Fibroblast of lung (primary cell): ENCODE measurements at regions not wholly inside any gene's neighbourhood (a gene's known extent, or its start where the extent isn't known, plus 50 kb on each side); places are given as distances from the start of the nearest gene placed in this dataset.

Experiments
- DNase-seq, 2 donors: peaks; one replicate each; pipeline versions ENCODE4 v3.0.0 to v3.0.0-alpha.2; 2010; ENCODE audit warnings: low read depth in 2 of 2
- H2AFZ ChIP-seq: 2 replicates; pipeline ENCODE4 v1.5.1; 2012; ENCODE audit warnings: low read length, control low read depth, inconsistent platforms
- H3K27ac ChIP-seq: 2 replicates; pipeline ENCODE4 v1.5.1; 2011; ENCODE audit warnings: low read length, control low read depth; ENCODE audit not compliant: insufficient read depth
- H3K27me3 ChIP-seq: 2 replicates; pipeline ENCODE4 v1.5.1; 2011; ENCODE audit warnings: mild to moderate bottlenecking, low read length; ENCODE audit not compliant: control insufficient read depth, insufficient read depth
- H3K36me3 ChIP-seq: 2 replicates; pipeline ENCODE4 v1.5.1; 2011; ENCODE audit warnings: low read length; ENCODE audit not compliant: control insufficient read depth, insufficient read depth
- H3K4me1 ChIP-seq: 2 replicates; pipeline ENCODE4 v1.5.1; 2011; ENCODE audit warnings: low read length; ENCODE audit not compliant: control insufficient read depth, insufficient read depth; ENCODE audit errors: extremely low read depth
- H3K4me2 ChIP-seq: 2 replicates; pipeline ENCODE4 v1.5.1; 2011; ENCODE audit warnings: low read length, control low read depth; ENCODE audit not compliant: insufficient read depth; ENCODE audit errors: extremely low read depth
- H3K4me3 ChIP-seq, 4 experiments: fragments of 200-600 bp in 1 of 4; sonication (generic) in 1 of 4; replicated peaks in 1 of 4; 2 replicates each; pipeline ENCODE4 v1.5.1; 2011 to 2016; ENCODE audit warnings: low read length in 4 of 4, low read depth in 3 of 4, mild to moderate bottlenecking in 3 of 4, control low read depth in 2 of 4, inconsistent platforms in 1 of 4, mixed read lengths in 1 of 4; ENCODE audit not compliant: insufficient read depth in 1 of 4; ENCODE audit errors: control extremely low read depth in 1 of 4
- H3K79me2 ChIP-seq: 2 replicates; pipeline ENCODE4 v1.5.1; 2012; ENCODE audit warnings: mild to moderate bottlenecking, low read length, inconsistent platforms; ENCODE audit not compliant: control insufficient read depth, insufficient read depth
- H3K9ac ChIP-seq: 2 replicates; pipeline ENCODE4 v1.5.1; 2011; ENCODE audit warnings: mild to moderate bottlenecking, low read length, control low read depth; ENCODE audit not compliant: insufficient read depth
- H3K9me3 ChIP-seq: 2 replicates; pipeline ENCODE4 v1.5.1; 2012; ENCODE audit warnings: low read depth, low read length; ENCODE audit not compliant: control insufficient read depth, insufficient read depth
- H4K20me1 ChIP-seq: 2 replicates; pipeline ENCODE4 v1.5.1; 2011; ENCODE audit warnings: low read length; ENCODE audit not compliant: control insufficient read depth, insufficient read depth; ENCODE audit errors: extremely low read depth
- EZH2 ChIP-seq: IDR thresholded peaks from 2 replicates; pipeline ENCODE4 v1.5.1; 2012; ENCODE audit warnings: low read length, control low read depth, mild to moderate bottlenecking; ENCODE audit errors: missing control alignments
- TF ChIP-seq, protein P1 (sequence below), 2 donors: IDR thresholded peaks in 1 of 2; conservative IDR thresholded peaks in 1 of 2; 1 replicate in 1 of 2; 2 replicates in 1 of 2; pipeline ENCODE4 v1.5.1; 2011 to 2012; ENCODE audit warnings: low read length in 2 of 2, control low read depth in 1 of 2, inconsistent platforms in 1 of 2, low read depth in 1 of 2, mild to moderate bottlenecking in 1 of 2

DNA sequence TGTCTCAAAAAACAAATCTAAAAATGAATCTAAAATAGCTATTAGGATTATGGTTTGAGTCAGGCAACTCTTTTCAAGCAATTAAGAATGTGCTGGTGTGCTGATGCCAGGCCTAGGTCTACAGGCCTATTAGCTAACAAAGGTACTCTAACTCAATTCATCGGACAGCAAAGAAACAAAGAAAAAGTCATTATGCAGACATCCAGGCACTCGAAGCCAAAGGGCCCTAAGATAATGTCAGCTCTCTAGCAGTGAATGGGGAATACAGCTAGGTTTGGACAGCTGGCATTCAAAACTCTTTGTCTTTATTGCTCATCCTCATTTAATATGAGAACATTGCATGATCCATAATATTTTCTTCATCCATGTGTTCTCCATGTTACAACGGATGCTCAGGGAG is 108.5 kb downstream of the TMEM114 start:
- H3K4me2 ChIP-seq = no peak overlapping the region
- no peaks in the 10 kb centered on the region for H3K36me3 ChIP-seq
- no peak overlapping the region for H3K27ac ChIP-seq
- H3K4me1 ChIP-seq = no peaks in the 10 kb centered on the region
- H2AFZ ChIP-seq = no peak overlapping the region
- no peak overlapping the region for H3K9ac ChIP-seq
- no peaks in the 10 kb centered on the region for H3K9me3 ChIP-seq
- no peak for TF ChIP-seq EZH2
- TF ChIP-seq, protein P1, sequence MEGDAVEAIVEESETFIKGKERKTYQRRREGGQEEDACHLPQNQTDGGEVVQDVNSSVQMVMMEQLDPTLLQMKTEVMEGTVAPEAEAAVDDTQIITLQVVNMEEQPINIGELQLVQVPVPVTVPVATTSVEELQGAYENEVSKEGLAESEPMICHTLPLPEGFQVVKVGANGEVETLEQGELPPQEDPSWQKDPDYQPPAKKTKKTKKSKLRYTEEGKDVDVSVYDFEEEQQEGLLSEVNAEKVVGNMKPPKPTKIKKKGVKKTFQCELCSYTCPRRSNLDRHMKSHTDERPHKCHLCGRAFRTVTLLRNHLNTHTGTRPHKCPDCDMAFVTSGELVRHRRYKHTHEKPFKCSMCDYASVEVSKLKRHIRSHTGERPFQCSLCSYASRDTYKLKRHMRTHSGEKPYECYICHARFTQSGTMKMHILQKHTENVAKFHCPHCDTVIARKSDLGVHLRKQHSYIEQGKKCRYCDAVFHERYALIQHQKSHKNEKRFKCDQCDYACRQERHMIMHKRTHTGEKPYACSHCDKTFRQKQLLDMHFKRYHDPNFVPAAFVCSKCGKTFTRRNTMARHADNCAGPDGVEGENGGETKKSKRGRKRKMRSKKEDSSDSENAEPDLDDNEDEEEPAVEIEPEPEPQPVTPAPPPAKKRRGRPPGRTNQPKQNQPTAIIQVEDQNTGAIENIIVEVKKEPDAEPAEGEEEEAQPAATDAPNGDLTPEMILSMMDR (conservative IDR thresholded peaks at IDR 0.05 in 1 of 2, IDR thresholded peaks at IDR 0.05 in 1 of 2; ENCODE audit: low read depth in 1 of 2, low read length in 2 of 2) = no peak
- H4K20me1 ChIP-seq = no peaks in the 10 kb centered on the region
- H3K4me3 ChIP-seq = no peak overlapping the region
- no peaks in the 10 kb centered on the region for H3K79me2 ChIP-seq
- no peaks in the 10 kb centered on the region for H3K27me3 ChIP-seq
- no peak for DNase-seq

- H3K36me3 ChIP-seq = no peaks in the 10 kb centered on the region
- no peak overlapping the region for H2AFZ ChIP-seq
- H3K79me2 ChIP-seq = no peaks in the 10 kb centered on the region
- H4K20me1 ChIP-seq = no peaks in the 10 kb centered on the region
- no peak overlapping the region for H3K9ac ChIP-seq
- no peak overlapping the region for H3K4me3 ChIP-seq
- H3K27me3 ChIP-seq = no peaks in the 10 kb centered on the region
- no peak overlapping the region for H3K27ac ChIP-seq
- H3K9me3 ChIP-seq = no peaks in the 10 kb centered on the region
- no peak for DNase-seq
- H3K4me1 ChIP-seq = no peaks in the 10 kb centered on the region
- no peak overlapping the region for H3K4me2 ChIP-seq
- TF ChIP-seq EZH2 = no peak
- TF ChIP-seq, protein P1 (conservative IDR thresholded peaks at IDR 0.05 in 1 of 2, IDR thresholded peaks at IDR 0.05 in 1 of 2; ENCODE audit: low read depth in 1 of 2, low read length in 2 of 2) = no peak
Measured at GRCh38 chr16:8476824-8477223, 113.5 kb downstream of the TMEM114 start.

GRCh38 chr16:8474587-8474986 is 115.7 kb downstream of the TMEM114 start:
- Histone ChIP-seq H3K27ac (no peak overlapping the region), H3K27me3 (no peaks in the 10 kb centered on the region), H3K36me3 (no peaks in the 10 kb centered on the region), H2AFZ (no peak overlapping the region), H3K79me2 (no peaks in the 10 kb centered on the region), H3K4me3 (no peak overlapping the region), H3K9ac (no peak overlapping the region), H4K20me1 (no peaks in the 10 kb centered on the region), H3K9me3 (no peaks in the 10 kb centered on the region), H3K4me2 (no peak overlapping the region), H3K4me1 (no peaks in the 10 kb centered on the region)
- DNase-seq = no peak
- TF ChIP-seq, protein P1 (conservative IDR thresholded peaks at IDR 0.05 in 1 of 2, IDR thresholded peaks at IDR 0.05 in 1 of 2; ENCODE audit: low read depth in 1 of 2, low read length in 2 of 2) = no peak
- no peak for TF ChIP-seq EZH2
